ENCODE measurements at regions not wholly inside any gene's neighbourhood (a gene's known extent, or its start where the extent isn't known, plus 50 kb on each side); places are given as distances from the start of the nearest gene placed in this dataset.

GRCh38 chr11:42047637-42048555 is 588.4 kb upstream of the LRRC4C start:
- Mint-ChIP-seq H3K4me1 (no peaks in the 10 kb centered on the region), H3K27me3 (no peaks in the 10 kb centered on the region), H3K36me3 (ENCODE audit: low read depth) (no peaks in the 10 kb centered on the region), H3K9me3 (peaks cover 14% of the 10 kb centered on the region), H3K4me3 (no peak overlapping the region), H3K27ac (no peak overlapping the region)
- ATAC-seq (no peak), DNase-seq (no peak)

DNA sequence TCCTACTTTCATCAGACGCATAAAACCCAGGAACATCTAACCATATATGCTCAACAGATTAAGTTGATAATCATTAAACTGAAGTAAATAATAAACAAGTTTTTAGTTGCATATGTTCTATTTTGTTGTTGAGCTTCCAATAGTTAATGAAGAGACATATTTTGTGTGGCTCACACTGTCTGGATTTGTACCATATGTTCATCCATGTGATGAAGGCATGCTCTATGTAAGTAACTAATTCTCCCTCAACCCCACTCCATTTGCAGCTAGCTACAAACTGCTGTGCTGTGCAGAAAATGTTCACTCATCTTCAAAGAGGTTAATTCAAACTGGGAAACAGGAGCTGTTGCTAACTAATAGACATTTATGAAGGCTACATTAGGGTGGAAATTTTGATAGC is 589.7 kb upstream of the LRRC4C start:
- Mint-ChIP-seq H3K27me3 (no peaks in the 10 kb centered on the region), H3K4me1 (no peaks in the 10 kb centered on the region), H3K27ac (no peak overlapping the region), H3K36me3 (ENCODE audit: low read depth) (no peaks in the 10 kb centered on the region), H3K9me3 (peaks cover 10% of the 10 kb centered on the region), H3K4me3 (no peak overlapping the region)
- ATAC-seq (no peak), DNase-seq (no peak)

GRCh38 chr11:42049650-42050049 is 590.2 kb upstream of the LRRC4C start:
- Mint-ChIP-seq H3K27me3 (no peaks in the 10 kb centered on the region), H3K9me3 (peaks cover 5% of the 10 kb centered on the region), H3K36me3 (ENCODE audit: low read depth) (no peaks in the 10 kb centered on the region), H3K4me1 (no peaks in the 10 kb centered on the region), H3K27ac (no peak overlapping the region), H3K4me3 (no peak overlapping the region)
- ATAC-seq, result no peak
- DNase-seq, result no peak

GRCh38 chr11:42054351-42054900 is 595.0 kb upstream of the LRRC4C start:
- ATAC-seq (no peak), DNase-seq (no peak)
- Mint-ChIP-seq H3K36me3 (ENCODE audit: low read depth) (no peaks in the 10 kb centered on the region), H3K9me3 (peaks cover 4% of the 10 kb centered on the region), H3K27ac (no peak overlapping the region), H3K4me1 (no peaks in the 10 kb centered on the region), H3K4me3 (no peak overlapping the region), H3K27me3 (no peaks in the 10 kb centered on the region)

DNA sequence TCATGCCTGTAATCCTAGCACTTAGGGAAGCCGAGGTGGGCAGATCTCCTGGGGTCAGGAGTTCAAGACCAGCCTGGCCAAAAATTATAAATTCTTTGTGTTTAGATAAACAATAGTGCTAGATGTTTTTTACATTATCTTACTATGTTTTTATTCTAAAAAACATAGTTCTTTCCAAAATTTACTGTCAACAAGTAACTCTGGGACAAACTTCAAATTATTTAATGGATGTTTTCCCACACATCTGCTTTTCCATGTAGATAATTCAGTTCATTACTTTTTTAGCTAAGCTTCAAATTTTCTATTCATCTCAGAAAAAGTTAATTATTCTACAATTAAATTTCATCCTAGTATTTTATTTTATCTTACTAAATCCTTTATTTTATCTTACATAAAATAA is 596.2 kb upstream of the LRRC4C start:
- no peak for DNase-seq
- ATAC-seq, result no peak

GRCh38 chr11:42058794-42059193 is 599.3 kb upstream of the LRRC4C start:
- ATAC-seq, result no peak
- Mint-ChIP-seq H3K9me3 (no peaks in the 10 kb centered on the region), H3K4me3 (no peak overlapping the region), H3K36me3 (ENCODE audit: low read depth) (no peaks in the 10 kb centered on the region), H3K27ac (no peak overlapping the region), H3K27me3 (no peaks in the 10 kb centered on the region), H3K4me1 (no peaks in the 10 kb centered on the region)
- no peak for DNase-seq

More for the DNA sequence above, 596.2 kb upstream of the LRRC4C start:
- H3K4me1 Mint-ChIP-seq, result no peaks in the 10 kb centered on the region
- no peaks in the 10 kb centered on the region for H3K36me3 Mint-ChIP-seq (ENCODE audit: low read depth)
- no peak overlapping the region for H3K4me3 Mint-ChIP-seq
- no peaks in the 10 kb centered on the region for H3K27me3 Mint-ChIP-seq
- H3K9me3 Mint-ChIP-seq, result no peaks in the 10 kb centered on the region
- no peak overlapping the region for H3K27ac Mint-ChIP-seq

DNA sequence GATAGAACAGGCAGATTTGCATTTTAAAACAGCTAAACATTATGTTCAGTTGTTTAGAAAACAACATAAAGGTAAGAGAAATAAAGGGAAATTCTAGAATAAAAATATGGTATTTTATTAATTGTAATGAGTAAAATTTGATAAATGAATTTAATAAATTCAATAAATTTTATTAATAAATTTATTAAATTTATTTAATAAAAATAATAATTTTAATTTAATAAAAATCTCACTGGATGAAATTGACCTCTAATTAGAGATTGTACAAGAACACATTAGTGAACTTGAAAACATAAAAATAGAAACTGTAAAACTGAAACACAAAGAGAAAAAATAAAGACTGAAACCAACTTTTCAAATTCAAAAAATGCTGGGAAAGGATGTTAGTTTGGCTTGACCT is 605.7 kb upstream of the LRRC4C start:
- no peak overlapping the region for H3K4me3 Mint-ChIP-seq
- H3K27me3 Mint-ChIP-seq, result no peaks in the 10 kb centered on the region
- peaks cover 6% of the 10 kb centered on the region for H3K9me3 Mint-ChIP-seq
- H3K27ac Mint-ChIP-seq, result no peak overlapping the region
- no peak for DNase-seq
- no peak for ATAC-seq
- H3K4me1 Mint-ChIP-seq, result no peaks in the 10 kb centered on the region
- no peaks in the 10 kb centered on the region for H3K36me3 Mint-ChIP-seq (ENCODE audit: low read depth)

GRCh38 chr11:42066113-42066512 is 606.7 kb upstream of the LRRC4C start:
- no peak for ATAC-seq

DNA sequence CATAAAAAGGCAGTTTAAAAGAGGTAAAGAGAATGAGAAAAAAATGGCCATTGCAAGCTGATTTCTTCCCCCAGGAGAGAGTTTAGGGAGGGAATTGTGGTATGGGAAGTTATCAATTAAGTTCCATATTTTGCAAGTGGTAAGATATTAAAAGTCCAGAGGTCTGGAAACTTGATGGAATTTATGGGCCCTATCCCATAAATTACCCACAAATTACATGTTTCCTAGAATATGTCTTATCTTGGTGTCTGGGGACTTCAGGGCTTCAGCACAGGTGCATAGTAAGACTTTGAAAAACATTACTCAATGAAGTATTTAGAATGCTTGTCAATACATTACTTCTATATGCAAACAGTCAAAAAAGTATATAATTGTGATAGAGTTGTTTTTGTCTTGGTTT is 614.9 kb upstream of the LRRC4C start:
- Mint-ChIP-seq H3K36me3 (ENCODE audit: low read depth) (no peaks in the 10 kb centered on the region), H3K27ac (no peak overlapping the region), H3K27me3 (no peaks in the 10 kb centered on the region), H3K4me1 (no peaks in the 10 kb centered on the region), H3K4me3 (no peak overlapping the region), H3K9me3 (peaks cover 14% of the 10 kb centered on the region)
- DNase-seq, result no peak
- no peak for ATAC-seq

More at GRCh38 chr11:42066113-42066512, 606.7 kb upstream of the LRRC4C start:
- Mint-ChIP-seq H3K27ac (no peak overlapping the region), H3K27me3 (no peaks in the 10 kb centered on the region), H3K4me1 (no peaks in the 10 kb centered on the region), H3K9me3 (peaks cover 6% of the 10 kb centered on the region), H3K36me3 (ENCODE audit: low read depth) (no peaks in the 10 kb centered on the region), H3K4me3 (no peak overlapping the region)
- DNase-seq, result no peak

DNA sequence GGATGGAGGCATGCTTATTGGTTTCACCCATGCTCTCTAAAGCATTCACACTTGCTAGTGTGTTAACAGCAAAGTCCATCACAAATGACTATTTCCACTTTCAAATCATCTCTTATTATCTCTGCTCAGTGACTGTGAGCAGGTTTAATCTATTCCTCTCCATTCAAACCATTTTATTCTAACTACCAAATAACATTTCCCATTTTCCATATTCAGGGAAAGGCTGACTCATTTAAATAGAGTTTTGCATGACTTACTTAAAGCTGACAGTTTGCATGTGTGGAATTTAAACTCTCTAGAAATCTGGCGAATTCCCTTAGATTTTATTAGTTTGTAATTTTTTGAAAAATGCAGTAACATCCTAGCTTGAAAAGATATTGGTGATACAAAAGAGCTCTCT is 615.7 kb upstream of the LRRC4C start:
- H3K27me3 Mint-ChIP-seq, result no peaks in the 10 kb centered on the region
- H3K27ac Mint-ChIP-seq, result no peak overlapping the region
- ATAC-seq (no peak), DNase-seq (no peak)
- H3K4me3 Mint-ChIP-seq, result no peak overlapping the region
- H3K36me3 Mint-ChIP-seq (ENCODE audit: low read depth), result no peaks in the 10 kb centered on the region
- H3K4me1 Mint-ChIP-seq, result no peaks in the 10 kb centered on the region
- peaks cover 18% of the 10 kb centered on the region for H3K9me3 Mint-ChIP-seq

- Mint-ChIP-seq H3K27me3 (no peaks in the 10 kb centered on the region), H3K27ac (no peak overlapping the region), H3K9me3 (peaks cover 9% of the 10 kb centered on the region), H3K4me1 (no peaks in the 10 kb centered on the region), H3K4me3 (no peak overlapping the region), H3K36me3 (ENCODE audit: low read depth) (no peaks in the 10 kb centered on the region)
- DNase-seq (no peak), ATAC-seq (no peak)
Observed at GRCh38 chr11:42077794-42078193, 618.3 kb upstream of the LRRC4C start.

GRCh38 chr11:42085736-42086135 is 626.3 kb upstream of the LRRC4C start:
- Mint-ChIP-seq H3K27ac (no peak overlapping the region), H3K27me3 (no peaks in the 10 kb centered on the region), H3K4me3 (no peak overlapping the region), H3K36me3 (ENCODE audit: low read depth) (no peaks in the 10 kb centered on the region), H3K4me1 (no peaks in the 10 kb centered on the region), H3K9me3 (peaks cover 4% of the 10 kb centered on the region)
- DNase-seq (no peak), ATAC-seq (no peak)

DNA sequence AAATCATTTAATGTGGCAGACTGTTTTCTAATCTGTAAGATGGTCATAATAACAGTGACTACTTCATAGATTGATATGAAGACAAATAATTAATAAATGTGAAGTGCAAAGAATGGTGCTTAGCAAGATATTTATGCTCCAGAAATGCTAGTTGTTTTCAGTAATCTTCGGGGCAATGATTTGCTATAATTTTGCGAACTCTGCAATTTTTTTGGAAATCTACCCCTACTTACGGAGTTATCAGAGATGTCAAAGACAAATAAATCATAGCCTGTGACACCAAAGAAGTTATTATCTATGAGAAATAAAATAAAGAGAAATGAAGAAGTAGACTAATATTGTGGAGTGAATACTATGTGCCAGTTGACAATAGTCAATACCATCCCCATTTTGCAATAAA is 634.1 kb upstream of the LRRC4C start:
- peaks cover 15% of the 10 kb centered on the region for H3K9me3 Mint-ChIP-seq
- no peak for ATAC-seq
- no peak overlapping the region for H3K27ac Mint-ChIP-seq
- no peak overlapping the region for H3K4me3 Mint-ChIP-seq
- no peaks in the 10 kb centered on the region for H3K36me3 Mint-ChIP-seq (ENCODE audit: low read depth)
- no peaks in the 10 kb centered on the region for H3K27me3 Mint-ChIP-seq
- no peak for DNase-seq
- H3K4me1 Mint-ChIP-seq, result no peaks in the 10 kb centered on the region

DNA sequence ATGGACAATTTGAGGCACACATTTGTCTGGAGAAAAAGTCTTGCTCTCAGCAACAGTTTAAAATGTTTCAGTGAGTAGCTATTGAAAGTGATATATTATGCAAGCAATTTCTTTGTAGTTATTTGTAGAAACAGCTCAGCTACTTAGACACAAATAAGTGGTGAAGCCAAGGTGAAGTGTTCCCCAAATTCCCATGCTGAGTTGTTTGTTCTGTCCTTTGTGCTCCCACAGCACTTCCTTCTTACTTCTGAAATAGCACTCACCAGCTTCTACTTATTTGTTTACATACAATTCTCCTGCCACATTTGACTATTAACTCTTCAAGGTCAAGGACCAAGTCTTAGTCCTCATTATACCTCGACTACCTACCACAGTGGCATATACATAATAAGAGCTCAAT is 638.6 kb upstream of the LRRC4C start:
- Mint-ChIP-seq H3K4me3 (no peak overlapping the region), H3K4me1 (no peaks in the 10 kb centered on the region), H3K9me3 (peaks cover 15% of the 10 kb centered on the region), H3K36me3 (ENCODE audit: low read depth) (no peaks in the 10 kb centered on the region), H3K27ac (no peak overlapping the region), H3K27me3 (no peaks in the 10 kb centered on the region)
- ATAC-seq (no peak), DNase-seq (no peak)

- H3K36me3 Mint-ChIP-seq (ENCODE audit: low read depth), result no peaks in the 10 kb centered on the region
- H3K4me1 Mint-ChIP-seq, result no peaks in the 10 kb centered on the region
- no peak overlapping the region for H3K4me3 Mint-ChIP-seq
- H3K27me3 Mint-ChIP-seq, result no peaks in the 10 kb centered on the region
- H3K9me3 Mint-ChIP-seq, result peaks cover 20% of the 10 kb centered on the region
- ATAC-seq (no peak), DNase-seq (no peak)
- no peak overlapping the region for H3K27ac Mint-ChIP-seq
Observed at GRCh38 chr11:42112866-42113265, 653.4 kb upstream of the LRRC4C start.
